Choroid plexus epithelial cell (primary cell): ENCODE measurements at regions not wholly inside any gene's neighbourhood (a gene's known extent, or its start where the extent isn't known, plus 50 kb on each side); places are given as distances from the start of the nearest gene placed in this dataset.

Experiments used
- DNase-seq: peaks from one replicate; pipeline ENCODE4 v3.0.0-alpha.2; 2010; ENCODE audit warnings: low read depth
- H3K4me3 ChIP-seq: 2 replicates; pipeline ENCODE4 v1.5.1; 2011; ENCODE audit warnings: low read depth, mild to moderate bottlenecking, control low read depth, low read length, moderate library complexity
- CTCF ChIP-seq: conservative IDR thresholded peaks from 2 replicates; pipeline ENCODE4 v1.5.1; 2011; ENCODE audit warnings: low read depth, mild to moderate bottlenecking, control low read depth, inconsistent platforms, low read length, moderate library complexity

GRCh38 chr13:80250213-80250810 is 90.6 kb downstream of the SPRY2 start:
- H3K4me3 ChIP-seq, result no peak overlapping the region
- DNase-seq, result no peak

GRCh38 chr13:80249516-80250212 is 91.3 kb downstream of the SPRY2 start:
- no peak for DNase-seq
- no peak for TF ChIP-seq CTCF
- no peak overlapping the region for H3K4me3 ChIP-seq

More at GRCh38 chr13:80250213-80250810, 90.6 kb downstream of the SPRY2 start:
- no peak for TF ChIP-seq CTCF

- no peak for DNase-seq
- no peak for TF ChIP-seq CTCF
Observed at GRCh38 chr13:80245162-80245733, 95.7 kb downstream of the SPRY2 start.

GRCh38 chr13:80244574-80244973 is 96.4 kb downstream of the SPRY2 start:
- no peak for TF ChIP-seq CTCF
- no peak overlapping the region for H3K4me3 ChIP-seq
- no peak for DNase-seq

More at GRCh38 chr13:80245162-80245733, 95.7 kb downstream of the SPRY2 start:
- H3K4me3 ChIP-seq, result no peak overlapping the region

- TF ChIP-seq CTCF, result no peak
Observed at GRCh38 chr13:80242728-80243427, 98.0 kb downstream of the SPRY2 start.

GRCh38 chr13:80239571-80240255 is 101.2 kb downstream of the SPRY2 start:
- peak; percentile 37 for DNase-seq
- H3K4me3 ChIP-seq, result no peak overlapping the region
- no peak for TF ChIP-seq CTCF

More at GRCh38 chr13:80242728-80243427, 98.0 kb downstream of the SPRY2 start:
- no peak for DNase-seq
- no peak overlapping the region for H3K4me3 ChIP-seq
